Mucosa of descending colon (tissue), 3 donors: ENCODE measurements at regions not wholly inside any gene's neighbourhood (a gene's known extent, or its start where the extent isn't known, plus 50 kb on each side); places are given as distances from the start of the nearest gene placed in this dataset.

Experiments used
- ATAC-seq: fragments of 200-7000 bp; cut with Tn5 transposase; one replicate; pipeline ENCODE4 v1.9.1; 2020; ENCODE audit warnings: mild to moderate bottlenecking, moderate library complexity
- DNase-seq, 3 donors: peaks; one replicate each; pipeline ENCODE4 v3.0.0-alpha.2; 2020
- H3K36me3 ChIP-seq: fragments of 200-600 bp; one replicate; pipeline ENCODE4 v1.8.0; 2021; ENCODE audit warnings: low read depth, mild to moderate bottlenecking
- H3K4me1 ChIP-seq: fragments of 200-600 bp; one replicate; pipeline ENCODE4 v1.8.0; 2021; ENCODE audit warnings: low read depth, mild to moderate bottlenecking
- H3K4me3 ChIP-seq: fragments of 200-600 bp; one replicate; pipeline ENCODE4 v1.8.0; 2021; ENCODE audit warnings: mild to moderate bottlenecking
- H3K9me3 ChIP-seq: fragments of 200-600 bp; one replicate; pipeline ENCODE4 v1.8.0; 2021; ENCODE audit warnings: mild to moderate bottlenecking
- intact Hi-C, 2 donors: fragments of 100-400 bp; cut with DNase I in 1 of 2; cut with micrococcal nuclease in 1 of 2; formaldehyde crosslinking; loops; one replicate each; pipeline versions ENCODE4 v1.11.0 to v1.11.1; 2022; cut with DNase I, micrococcal nuclease
- TF ChIP-seq, protein P1 (sequence below): fragments of 200-600 bp; IDR thresholded peaks from one replicate; pipeline ENCODE4 v1.8.0; 2022; ENCODE audit warnings: antibody characterized with exemption, mild to moderate bottlenecking
- donor health status: DM: no; HTN: no; CAD: no; lungs with moderate emphysema.
- donor health status: DM: no; HTN: no; CAD: no.
- donor health status: DM: no; HTN: yes; CAD: no.

DNA sequence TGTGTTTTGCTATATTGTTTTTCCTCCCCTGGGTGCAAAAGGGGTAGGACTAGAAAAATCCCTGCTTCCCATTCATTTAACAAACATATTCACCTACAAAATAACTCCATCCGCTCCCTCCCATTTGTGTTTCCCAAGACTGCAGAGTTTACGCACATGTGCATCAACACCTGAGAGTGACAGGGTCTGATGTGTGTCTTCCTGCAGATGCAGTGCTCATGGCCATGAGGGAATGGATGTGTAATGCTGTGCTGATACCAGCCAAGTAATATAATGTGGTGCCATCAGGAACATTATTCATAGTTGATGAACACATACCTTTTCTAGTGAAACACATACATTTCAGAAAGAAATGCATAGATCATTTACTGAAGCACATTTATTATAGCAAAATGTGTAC is 83.2 kb downstream of the CXXC4 start:
- Histone ChIP-seq H3K9me3 (no peaks in the 10 kb centered on the region), H3K4me3 (no peak overlapping the region), H3K36me3 (no peaks in the 10 kb centered on the region), H3K4me1 (no peaks in the 10 kb centered on the region)
- ATAC-seq (no peak), DNase-seq (no peak)
- intact Hi-C loops: no loop called here
- TF ChIP-seq, protein P1, sequence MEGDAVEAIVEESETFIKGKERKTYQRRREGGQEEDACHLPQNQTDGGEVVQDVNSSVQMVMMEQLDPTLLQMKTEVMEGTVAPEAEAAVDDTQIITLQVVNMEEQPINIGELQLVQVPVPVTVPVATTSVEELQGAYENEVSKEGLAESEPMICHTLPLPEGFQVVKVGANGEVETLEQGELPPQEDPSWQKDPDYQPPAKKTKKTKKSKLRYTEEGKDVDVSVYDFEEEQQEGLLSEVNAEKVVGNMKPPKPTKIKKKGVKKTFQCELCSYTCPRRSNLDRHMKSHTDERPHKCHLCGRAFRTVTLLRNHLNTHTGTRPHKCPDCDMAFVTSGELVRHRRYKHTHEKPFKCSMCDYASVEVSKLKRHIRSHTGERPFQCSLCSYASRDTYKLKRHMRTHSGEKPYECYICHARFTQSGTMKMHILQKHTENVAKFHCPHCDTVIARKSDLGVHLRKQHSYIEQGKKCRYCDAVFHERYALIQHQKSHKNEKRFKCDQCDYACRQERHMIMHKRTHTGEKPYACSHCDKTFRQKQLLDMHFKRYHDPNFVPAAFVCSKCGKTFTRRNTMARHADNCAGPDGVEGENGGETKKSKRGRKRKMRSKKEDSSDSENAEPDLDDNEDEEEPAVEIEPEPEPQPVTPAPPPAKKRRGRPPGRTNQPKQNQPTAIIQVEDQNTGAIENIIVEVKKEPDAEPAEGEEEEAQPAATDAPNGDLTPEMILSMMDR: no peak

DNA sequence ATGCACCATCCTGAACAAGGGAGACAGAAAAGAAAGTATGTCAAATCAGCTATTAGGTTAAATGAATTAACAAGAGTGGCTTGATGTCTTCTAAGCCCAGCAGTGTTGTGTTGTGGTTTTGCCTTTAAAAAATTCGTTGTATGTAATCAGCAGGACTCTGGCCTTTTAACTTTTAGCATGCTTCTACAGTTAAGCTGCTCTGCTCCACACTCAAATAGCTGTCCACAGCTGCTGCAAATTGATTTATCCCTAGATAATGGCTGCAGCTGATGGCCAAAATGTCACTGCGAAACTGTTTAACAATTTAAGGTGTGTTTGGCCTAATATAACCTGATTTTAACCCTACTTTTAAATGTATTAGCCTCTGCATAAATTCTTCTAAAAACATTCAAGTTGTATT is 85.8 kb downstream of the CXXC4 start:
- DNase-seq (no peak), ATAC-seq (no peak)
- TF ChIP-seq, protein P1: no peak
- no peaks in the 10 kb centered on the region for H3K4me1 ChIP-seq
- no peaks in the 10 kb centered on the region for H3K36me3 ChIP-seq
- H3K4me3 ChIP-seq: no peak overlapping the region
- intact Hi-C loops: no loop called here
- no peaks in the 10 kb centered on the region for H3K9me3 ChIP-seq

DNA sequence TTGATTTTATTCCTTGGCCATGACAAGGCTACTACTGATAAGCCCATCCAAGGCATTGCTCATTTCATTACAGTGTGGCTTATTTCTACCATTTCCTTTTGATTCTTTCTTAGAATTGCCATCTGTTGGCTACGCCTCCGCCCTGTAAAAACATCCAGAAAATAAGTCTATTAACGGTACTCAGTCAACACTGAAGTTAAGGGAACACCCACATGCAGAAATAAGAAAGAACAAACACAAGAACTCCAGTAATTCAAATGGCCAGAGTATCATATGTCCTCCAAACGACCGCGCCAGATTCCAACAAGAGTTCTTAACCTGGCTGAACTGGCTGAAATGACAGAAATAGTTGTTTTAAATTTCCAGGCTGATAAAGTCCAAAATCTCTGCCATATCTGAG is 90.3 kb downstream of the CXXC4 start:
- intact Hi-C loops: no loop called here
- Histone ChIP-seq H3K4me1 (no peaks in the 10 kb centered on the region), H3K36me3 (no peaks in the 10 kb centered on the region), H3K9me3 (no peaks in the 10 kb centered on the region), H3K4me3 (no peak overlapping the region)
- TF ChIP-seq, protein P1: no peak
- ATAC-seq (peak; percentile 43), DNase-seq (no peak)

DNA sequence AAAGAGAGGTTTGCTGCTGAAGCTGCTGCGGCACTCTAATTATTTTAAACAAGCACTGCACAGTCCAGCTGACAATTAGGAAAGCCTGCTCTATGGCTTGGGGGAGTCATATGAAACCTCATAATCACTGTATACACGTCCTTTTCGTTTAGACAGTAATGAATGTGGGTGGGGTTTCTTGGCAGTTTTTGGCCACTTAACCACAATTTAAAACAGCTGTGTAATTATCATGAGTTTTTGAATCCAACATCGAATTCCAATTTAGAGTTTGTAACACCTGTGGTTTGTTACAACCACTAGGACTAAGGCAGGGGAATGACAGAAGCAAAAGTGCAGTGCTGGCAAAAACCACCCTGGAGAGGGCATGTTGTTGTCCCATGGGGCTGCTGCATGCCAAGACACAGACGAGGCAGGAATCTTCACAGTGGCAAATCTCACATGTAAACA is 99.5 kb downstream of the CXXC4 start:
- Histone ChIP-seq H3K4me1 (no peaks in the 10 kb centered on the region), H3K4me3 (no peak overlapping the region), H3K36me3 (no peaks in the 10 kb centered on the region), H3K9me3 (no peaks in the 10 kb centered on the region)
- DNase-seq: no peak
- TF ChIP-seq, protein P1: no peak
- intact Hi-C loops: no loop called here
- no peak for ATAC-seq

DNA sequence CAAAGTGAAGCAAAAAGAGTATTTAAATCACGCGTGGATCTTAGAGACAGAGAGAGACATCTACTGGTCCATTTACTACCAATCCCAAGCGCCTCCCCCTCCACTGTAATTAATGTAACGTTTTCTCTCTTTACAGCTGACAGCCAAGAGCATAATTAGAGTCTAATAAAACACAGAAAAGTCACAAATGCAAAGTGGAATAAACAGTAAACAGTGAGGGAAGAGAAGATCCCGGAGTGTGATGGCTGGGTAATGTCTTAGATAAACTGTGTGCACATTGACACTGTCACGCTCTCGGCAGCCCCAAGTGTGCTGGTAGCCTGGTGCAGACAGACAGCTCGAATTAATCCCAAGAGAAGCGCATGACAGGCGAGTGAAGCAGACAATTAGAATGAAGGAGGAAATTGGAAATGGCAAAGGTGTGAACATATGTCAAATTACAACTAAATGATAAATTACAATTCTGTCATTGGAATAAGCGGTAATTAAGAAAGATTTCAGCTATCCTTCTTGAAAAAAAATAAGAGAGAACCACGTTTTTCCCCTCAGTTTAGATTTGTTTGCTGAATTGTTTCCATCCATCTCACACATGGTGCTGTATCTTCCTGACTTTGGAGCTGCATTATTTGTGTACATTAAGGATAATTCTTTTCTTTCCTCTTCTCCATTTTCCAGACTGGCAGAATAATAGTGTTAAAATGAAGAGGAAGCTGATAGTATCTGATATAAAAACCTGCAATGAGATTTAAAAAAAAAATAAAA is 100.1 kb downstream of the CXXC4 start:
- no peaks in the 10 kb centered on the region for H3K9me3 ChIP-seq
- TF ChIP-seq, protein P1: no peak
- ATAC-seq (no peak), DNase-seq (peak in 1 of 3 donors; percentile 22)
- intact Hi-C loops: no loop called here
- H3K36me3 ChIP-seq: no peaks in the 10 kb centered on the region
- no peaks in the 10 kb centered on the region for H3K4me1 ChIP-seq
- no peak overlapping the region for H3K4me3 ChIP-seq
